ENCODE measurements at regions not wholly inside any gene's neighbourhood (a gene's known extent, or its start where the extent isn't known, plus 50 kb on each side); places are given as distances from the start of the nearest gene placed in this dataset.
"Not testable (repeated sequence)": the region's sequence is repeated elsewhere in the genome, so short reads cannot be mapped to it uniquely, and the experiment has no call there.

DNA sequence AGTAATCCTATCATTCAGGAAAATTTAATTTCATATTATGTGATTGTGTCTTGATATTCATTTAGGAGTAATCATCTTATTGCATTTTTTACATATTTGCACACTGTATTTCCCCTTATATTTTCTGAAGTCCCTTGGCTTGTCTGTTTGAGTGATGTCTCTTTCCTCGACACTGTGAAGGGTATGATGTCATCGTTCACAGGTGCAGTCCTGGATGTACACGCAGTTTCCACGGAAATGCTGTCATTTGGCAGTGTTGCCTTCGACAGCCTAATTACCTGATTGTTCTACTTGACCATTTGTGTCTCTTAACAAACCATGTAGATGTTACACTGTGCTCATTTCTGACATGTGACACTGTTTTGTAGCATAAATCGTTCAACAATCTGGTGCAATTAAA lies 1277.0 kb downstream of the TMEM121 start:
- no peak for ATAC-seq

DNA sequence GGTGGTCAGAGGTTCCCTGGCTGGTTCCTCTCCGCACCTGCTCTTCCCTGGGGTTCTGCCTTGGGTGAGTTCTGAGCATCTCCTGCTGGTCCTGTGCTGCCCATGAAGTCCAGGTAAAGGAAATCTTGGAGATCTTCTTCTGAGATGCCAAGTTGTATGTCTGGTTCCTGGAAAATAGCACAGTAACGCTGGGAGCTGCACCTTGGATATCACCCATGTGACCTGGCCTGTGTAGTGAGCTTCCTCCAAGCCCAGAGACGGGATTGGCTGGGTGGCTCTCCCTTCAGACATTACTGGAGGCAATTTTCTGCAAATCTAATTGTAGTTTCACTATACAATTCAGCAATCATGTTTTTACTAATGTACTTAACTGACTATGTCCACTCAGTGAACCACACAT lies 1281.1 kb downstream of the TMEM121 start:
- ATAC-seq: no peak

DNA sequence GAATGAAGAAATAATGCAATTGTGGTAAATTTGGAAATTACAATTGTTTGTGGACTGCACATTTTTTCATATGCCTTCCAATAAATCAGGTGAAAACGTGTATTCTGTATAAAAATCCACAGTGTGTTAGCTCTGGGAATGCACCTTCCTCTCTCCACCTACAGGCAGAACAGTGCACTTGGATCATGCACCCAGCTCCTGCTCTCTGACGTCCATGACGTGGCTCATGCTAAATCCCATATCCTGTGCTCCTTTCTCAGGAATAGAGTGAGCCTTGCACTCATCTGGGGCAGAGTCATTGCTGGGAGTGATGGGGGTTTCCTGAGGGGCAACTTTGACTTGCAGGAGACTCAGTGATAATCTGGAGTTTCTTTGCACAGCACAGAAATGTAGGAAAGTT lies 1282.1 kb downstream of the TMEM121 start:
- no peak for ATAC-seq

DNA sequence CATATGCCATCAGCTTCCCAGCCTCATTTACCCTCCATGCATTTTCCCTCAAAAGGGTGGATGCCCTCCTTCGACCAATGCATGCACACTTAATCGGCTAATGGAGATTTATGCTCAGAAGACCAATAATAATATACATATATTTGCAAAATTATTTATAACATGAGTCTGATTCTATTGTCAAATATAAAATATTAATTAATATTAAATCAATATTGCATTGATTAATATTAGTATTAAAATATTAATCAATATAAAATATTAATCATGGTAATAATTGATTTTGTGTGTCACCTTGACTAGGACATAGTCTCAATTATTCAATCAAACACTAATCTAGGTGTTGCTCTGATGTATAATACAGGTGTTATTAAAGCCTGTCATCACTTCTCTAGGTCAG lies 1282.5 kb downstream of the TMEM121 start:
- ATAC-seq: no peak

DNA sequence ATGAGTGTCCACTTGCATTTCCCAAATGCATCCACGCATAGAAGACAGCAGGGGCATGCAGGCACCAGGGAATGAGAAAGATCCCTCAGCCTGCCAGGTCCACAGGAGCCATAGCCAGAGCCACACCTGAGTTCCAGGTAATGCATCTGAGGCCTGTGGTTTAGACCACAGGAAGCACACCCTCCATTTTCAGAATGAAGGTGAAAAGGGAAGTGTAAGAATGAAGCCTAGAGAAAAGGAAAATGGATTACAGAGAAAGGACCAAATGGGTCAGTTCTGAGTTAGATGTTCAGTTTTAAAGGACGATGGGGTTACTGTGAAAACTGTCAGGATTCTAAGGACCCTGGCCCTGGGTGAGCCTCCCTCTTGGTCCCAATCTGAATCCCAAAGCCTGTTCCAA lies 1283.2 kb downstream of the TMEM121 start:
- no peak for ATAC-seq

DNA sequence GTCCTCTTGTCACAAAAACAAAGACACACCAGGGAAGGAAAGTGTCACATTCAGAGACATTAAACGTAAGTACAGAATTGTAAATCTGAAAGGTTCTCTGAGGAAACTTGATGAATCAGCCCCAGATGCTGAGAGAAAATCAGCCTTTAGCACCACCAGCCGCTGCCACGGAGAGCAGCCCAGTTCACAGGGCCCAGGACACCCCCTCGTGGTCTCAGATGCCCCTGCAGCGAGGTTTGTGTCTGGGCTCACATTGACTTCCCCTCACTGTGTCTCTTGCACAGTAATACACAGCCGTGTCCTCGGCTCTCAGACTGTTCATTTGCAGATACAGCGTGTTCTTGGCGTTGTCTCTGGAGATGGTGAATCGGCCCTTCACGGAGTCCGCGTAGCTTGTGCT lies 1283.8 kb downstream of the TMEM121 start:
- ATAC-seq: not testable (repeated sequence)

DNA sequence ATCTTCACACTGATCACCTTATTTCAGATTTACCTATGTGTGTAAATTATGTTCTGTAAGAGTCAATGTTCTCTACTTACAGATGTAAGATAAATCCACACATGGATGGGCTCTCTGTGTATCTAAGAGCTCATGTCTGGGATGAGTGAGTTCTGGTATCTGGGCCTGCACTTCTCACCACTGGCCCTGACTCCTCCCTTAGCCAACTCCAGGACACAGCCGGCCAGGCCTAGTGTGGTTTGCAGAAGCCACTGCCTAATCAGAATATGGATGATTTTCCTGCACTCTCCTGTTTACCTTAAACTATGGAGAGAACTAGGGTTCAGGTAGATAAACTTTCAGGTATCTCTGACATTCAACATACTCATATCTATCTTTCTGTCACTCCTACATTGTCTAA lies 1284.8 kb downstream of the TMEM121 start:
- no peak for ATAC-seq

DNA sequence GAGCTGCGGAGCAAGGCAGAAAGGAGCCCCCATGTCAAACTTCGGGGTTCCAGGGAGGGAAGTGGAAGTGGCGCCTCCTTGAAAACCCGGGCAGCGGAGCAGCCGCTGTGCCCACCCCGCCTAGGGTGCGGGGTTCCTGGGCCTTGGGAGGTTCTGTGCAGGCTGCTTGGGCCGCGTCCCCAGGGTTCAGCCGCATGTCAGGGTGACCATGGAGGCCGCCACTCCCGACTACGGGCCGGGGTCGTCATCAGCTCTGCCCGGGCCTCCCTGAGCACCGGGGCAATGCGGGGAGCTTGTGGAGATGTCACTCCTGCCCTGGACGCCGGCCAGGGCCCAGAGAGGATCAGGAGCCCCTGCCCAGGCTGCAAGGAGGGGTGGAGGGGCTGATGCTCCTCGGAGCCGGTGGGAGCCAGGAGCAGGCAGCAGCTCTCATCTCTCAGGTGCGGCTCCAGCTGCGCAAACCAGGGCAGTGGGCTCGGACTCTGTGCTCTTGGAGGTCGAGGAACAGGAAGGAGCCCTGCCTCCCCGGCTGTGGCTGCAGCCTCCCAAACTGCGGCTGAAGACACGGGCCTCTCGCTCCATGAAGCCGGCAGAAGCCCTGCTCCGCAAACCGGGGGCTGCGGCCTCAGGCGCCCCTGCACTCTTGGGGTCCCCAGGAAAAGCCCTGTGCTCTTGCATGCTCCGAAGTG lies 1286.5 kb downstream of the TMEM121 start:
- no peak for ATAC-seq

DNA sequence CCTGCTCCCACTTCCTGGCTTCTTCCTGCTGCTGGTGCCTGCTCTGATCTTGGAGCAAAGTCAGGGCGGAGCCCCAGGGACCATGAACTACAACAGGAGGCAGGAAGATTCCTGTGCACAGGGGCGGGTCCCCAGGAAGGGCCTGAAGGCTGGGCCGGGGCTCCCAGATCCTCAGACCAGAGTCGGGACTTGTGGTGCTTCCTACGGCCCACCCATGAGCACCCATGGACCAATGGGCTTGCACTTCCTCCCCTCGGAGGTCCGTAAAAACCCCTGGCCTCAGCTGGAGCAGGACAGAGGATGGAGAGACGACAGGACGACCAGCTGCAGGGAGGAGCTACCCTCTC lies 1287.1 kb downstream of the TMEM121 start:
- ATAC-seq: no peak

DNA sequence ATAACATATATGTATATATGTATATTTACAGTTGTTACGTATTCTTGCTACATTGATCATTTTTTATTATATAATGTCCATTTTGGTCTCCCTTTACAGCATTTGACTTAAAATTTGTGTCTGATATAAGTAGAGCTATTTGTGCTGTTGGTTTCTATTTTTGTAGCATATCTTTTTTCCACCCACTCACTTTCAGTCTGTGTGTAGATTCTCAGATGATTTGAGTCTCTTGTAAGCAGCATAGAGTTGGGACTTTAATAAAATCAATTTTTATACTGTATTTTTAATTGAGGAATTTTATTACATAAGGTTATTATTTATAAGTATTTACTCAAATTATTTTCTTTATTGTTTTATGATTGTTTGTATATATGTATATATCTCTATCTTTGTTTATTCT lies 1293.7 kb downstream of the TMEM121 start:
- no peak for ATAC-seq

DNA sequence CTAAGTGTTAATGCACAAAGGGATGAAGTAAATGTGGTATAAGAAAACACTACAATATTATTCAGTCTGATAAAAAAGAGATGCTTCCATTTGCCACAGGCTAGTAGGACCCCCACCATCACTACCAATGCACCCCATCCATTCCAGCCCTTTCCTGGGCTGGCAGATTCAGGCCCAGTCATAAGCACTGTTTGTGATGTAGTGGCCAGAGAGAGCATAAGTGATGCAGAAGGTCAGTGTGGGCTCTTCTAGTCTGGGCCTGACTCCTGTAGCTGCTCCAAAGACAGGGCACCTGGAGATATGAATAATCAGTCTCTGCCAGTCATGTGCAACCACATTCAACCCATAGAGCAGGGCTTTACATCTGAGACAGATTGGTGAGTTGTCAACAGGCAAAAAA lies 1294.7 kb downstream of the TMEM121 start:
- no peak for ATAC-seq

DNA sequence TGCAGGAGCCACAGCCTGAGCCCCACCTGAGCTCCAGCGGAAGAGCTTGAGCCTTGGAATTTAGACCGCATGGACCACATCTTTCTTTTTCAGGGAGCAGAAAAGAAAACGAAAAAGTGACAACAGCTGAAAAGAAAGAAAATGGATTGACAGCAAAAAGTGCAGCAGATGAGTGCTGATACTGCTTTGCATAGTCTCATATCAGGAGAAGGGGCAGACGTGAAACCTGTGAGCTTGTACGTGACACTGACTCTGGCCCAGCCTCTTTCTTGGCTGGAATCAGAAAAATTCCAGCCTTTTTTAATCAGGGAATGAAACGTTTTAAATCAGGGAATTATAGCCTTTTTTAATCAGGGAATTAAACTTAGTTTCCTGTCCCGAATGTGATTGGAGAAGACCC lies 1296.5 kb downstream of the TMEM121 start:
- no peak for ATAC-seq

DNA sequence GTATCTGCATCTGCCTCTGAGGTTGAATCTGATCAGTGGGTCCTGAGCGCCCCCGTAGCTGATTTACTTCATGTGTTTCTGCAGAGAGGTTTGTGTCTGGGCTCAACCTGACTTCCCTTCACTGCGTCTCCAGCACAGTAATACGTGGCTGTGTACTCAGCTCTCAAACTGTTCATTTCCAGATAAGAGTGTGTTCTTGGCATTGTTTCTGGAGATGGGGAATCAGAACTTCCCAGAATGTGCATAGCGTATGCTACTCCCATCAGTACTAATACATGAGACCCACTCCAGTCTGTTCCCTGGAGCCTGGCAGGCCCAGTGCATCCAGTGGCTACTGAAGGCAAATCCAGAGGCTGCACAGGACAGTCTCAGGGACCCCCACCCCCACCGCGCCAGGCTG lies 1297.2 kb downstream of the TMEM121 start:
- no peak for ATAC-seq

DNA sequence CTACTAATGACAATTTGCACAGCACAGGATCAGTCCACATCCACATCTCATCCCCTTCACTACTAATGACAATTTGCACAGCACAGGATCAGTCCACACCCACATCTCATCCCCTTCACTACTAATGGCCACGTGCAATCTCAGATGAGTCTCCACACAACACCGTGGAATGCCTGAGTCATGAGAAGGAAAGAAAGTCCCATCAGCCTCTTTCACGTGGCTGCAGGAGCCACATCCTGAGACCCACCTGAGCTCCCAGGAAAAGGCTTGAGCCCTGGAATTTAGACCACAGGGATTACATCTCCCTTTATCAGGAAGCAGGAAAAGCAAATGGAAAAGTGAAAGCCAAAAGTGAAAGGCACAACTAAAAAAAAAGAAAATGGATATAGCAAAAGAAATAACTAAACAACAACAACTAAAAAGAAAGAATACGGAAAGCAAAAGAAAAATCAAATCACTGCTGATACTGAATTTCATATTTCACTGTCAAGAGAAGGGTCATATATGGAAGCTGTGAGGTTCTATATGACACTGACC lies 1300.5 kb downstream of the TMEM121 start:
- ATAC-seq: no peak

DNA sequence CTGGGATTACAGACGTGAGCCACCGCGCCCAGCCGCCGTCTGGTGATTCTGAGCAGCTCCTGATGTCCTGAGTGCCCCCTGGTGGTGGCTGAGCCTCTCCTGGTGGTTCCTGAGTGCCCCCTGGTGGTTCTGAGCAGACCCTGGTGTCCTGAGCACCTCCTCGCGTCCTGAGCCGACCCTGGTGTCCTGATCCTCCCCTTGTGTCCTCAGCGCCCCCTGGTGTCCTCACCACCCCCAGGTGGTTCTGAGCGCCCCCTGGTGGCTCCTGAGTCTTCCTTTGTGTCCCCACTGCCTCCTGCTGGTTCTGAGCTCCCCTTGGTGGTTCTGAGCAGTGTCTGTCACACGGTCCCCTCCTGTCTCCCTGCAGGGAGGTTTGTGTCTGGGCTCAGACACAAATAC lies 1304.9 kb downstream of the TMEM121 start:
- ATAC-seq: peak; percentile 42

DNA sequence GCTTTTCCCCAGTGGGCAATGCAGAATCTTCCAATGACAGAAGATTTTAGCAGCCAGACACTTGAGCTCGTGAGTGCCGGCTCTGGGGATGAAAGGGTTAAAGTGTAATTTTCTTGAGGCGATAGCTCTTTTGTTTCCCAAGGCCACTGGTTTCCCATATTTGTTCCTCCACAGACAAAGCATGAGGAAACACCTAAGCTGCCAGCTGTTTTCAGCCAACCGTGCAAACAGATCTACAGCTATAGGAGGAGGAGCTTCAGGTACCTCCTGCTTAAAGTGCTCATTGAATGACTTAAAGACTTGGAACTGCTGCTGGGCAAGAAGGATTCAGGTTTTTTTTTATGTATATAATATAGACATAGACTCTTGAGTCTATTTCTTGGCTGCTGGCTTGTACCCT lies 1311.5 kb downstream of the TMEM121 start:
- no peak for ATAC-seq

DNA sequence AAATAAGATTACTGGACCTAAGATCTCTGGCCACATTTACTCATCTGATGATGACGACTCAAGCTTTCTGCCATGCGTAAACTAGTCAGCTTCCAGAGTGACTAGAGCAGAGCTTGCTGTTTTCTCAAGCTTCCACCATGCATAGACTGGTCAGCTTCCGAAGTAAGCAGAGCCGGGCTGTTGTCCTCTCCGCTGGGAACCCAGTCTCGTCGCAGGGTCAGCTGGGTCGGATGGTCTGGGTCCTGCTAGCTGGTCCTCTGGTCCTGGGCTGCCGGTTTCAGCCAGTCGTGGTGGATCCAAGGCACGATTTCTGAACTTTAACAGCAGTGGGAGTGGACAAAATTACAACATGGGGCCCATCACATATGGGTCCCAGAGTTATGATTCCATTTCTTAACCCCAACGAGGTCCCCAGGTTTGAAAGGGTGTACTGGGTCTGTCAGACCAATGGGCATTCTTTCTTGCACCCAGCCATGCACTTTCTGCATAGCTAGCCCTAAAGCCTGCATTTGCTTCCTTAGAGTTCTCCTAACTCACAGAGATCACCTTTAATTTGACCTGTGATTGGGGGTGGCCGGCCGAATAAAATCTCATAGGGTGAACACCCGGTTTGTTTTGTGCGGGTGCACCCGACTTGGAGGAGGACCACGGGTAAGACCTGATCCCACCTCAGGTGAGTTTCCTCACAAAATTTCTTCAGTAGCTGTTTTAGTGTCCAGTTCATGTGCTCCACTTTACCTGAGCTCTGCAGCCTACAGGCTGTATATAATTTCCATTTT lies 1312.8 kb downstream of the TMEM121 start:
- ATAC-seq: no peak

DNA sequence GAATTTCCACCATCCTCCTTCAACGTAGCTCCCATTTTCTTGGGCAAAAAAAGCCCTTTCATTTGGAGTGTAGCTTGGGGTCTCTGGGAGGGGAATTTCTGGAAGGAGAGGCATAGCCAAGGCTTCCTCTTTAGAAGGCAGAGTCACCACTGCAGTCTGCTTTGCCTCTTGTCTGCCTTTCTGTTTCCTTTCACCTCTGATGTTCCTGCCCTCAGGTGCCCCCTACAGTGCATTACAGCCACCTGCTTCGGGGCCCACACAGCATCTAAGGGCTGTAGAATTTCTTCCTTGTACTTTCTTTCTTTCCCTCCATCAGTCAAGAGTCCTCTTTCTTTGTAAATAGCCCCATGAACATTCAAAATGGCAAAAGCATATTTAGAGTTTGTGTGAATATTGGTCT lies 1313.9 kb downstream of the TMEM121 start:
- no peak for ATAC-seq

DNA sequence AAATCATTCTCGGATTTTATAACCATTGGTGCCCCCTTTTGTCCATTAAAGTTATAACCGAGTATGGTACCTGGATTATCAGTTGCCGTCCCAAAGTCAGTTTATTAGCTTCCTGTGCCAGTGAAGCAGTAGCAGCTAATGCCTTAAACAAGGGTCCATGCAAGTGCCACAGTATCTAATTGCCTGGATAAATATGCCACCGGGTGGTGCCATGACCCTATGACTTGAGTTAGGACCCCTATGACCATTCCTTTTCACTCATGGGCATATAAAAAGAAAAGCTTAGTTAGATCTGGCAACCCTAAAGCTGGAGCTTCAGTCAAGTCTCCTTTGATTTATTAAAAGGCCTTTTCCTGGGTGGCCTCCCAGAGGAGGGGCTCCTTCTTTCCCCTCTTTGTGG lies 1314.6 kb downstream of the TMEM121 start:
- ATAC-seq: no peak

DNA sequence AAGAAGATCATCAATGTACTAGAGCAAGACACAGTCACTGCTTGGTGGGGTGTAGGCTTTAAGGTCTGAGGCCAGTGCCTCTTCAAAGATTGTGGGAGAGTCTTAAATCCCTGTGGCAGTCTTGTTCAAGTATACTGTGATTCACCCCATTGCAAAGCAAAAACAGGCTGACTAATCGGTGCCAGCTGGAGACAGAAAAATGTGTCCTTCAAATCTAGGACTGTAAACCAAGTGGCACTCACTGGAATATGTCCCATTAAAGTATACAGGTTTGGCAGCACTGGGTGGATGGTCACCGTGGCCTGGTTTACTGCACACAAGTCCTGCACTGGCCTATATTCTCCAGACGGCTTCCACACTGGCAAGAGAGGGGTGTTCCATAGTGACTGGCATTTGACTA lies 1315.3 kb downstream of the TMEM121 start:
- no peak for ATAC-seq

DNA sequence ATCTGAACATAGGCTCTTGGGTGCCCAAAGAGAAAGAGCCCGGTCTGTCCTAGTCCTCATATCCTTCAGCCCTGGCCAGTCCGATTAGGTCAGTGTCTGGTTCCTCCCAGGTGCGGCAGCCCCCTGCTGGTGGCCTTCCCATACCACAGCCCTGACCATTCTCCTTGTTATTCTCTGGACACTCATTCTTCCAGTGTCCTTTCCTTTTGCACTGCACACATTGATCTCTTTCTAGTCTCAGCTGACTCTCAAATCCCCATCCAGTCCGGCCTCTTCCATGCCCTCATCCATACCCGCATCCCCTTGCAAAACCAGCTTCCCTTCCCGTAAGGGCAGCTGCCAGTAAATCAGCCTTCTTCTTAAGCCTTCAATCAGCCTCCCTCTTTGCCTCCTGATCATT lies 1316.3 kb downstream of the TMEM121 start:
- no peak for ATAC-seq

DNA sequence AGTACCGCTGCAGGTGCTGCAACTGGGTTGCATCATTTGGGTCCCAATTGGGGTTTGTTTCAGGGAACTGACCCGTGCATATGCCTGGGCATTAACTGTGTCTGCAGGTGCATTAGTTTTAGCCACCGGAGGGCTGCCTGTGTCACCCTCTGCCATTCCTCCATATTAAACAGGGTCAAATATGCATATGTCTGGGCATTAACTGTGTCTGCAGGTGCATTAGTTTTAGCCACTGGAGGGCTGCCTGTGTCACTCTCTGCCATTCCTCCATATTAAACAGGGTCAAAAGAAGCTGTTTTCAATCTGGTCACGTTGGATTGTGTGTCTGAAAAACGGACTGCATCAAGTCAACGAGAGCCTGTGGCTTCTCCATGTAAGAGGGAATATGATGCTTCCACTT lies 1317.0 kb downstream of the TMEM121 start:
- ATAC-seq: no peak

DNA sequence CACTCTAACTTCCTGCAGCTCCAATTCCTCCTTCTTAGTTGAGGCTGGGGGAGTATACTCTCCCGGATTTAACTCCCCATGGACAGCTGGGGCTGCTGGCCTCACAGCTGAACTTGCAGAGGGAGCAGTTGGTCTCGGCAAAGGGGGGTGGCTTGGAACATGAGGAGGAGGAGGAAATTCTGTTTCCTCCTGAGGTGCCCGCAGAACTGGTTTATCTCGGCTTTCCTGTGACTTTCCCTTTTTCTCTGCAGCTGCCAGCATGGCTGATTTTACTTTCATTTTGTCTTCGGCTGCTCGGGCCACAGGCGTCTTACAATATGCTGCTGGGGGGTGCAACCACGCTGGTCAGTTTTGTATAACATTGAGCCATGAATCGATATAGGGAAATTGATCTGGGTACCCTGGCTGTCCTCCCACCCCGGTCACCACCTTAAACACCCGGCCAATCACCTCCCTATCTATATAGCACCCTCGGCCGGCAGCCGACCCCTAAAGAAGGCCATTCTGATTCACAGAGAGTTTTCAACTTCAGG lies 1317.6 kb downstream of the TMEM121 start:
- ATAC-seq: no peak

DNA sequence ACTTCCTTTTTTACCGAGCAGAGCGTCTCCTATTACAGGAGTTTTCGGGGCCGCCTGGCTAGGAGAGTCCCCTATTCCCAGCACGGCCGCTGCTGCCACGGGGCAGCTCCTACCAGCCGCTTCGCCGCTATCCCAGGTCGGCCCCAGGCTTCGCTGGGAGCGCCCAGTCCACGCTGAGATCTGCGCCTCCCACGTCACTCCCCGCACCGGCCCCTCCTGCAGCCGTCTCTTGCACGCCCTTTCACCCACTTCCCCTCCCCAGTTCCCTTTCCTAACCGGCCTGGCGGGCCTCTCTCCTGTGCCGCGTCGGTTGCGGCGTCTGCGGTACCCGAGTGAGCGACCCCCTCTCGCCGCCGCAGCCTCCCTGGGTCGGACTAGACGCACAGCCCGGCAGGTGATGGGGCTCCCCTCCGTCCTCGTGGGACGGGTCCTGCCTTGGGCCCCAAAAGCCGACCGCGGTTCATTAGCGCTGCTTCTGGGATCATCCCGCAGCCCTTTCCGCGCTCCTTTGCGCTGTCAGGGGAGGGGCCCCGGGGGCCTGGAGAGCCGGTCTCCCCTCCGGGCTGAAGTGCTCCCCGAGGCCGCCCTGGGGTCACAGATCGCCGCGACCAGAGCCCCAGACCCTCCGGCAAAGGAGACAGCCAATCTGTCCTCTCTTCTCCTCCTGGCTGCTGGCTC lies 1318.4 kb downstream of the TMEM121 start:
- peak; percentile 59 for ATAC-seq
